RCC 7860 (cell line): ENCODE measurements at regions not wholly inside any gene's neighbourhood (a gene's known extent, or its start where the extent isn't known, plus 50 kb on each side); places are given as distances from the start of the nearest gene placed in this dataset.
A peak's percentile ranks its signal among the peaks of the same experiment; 100 is the strongest.
"Not testable (repeated sequence)": the region's sequence is repeated elsewhere in the genome, so short reads cannot be mapped to it uniquely, and the experiment has no call there.

Source experiments
- DNase-seq: peaks from one replicate; pipeline ENCODE4 v3.0.0-alpha.2; 2015; ENCODE audit warnings: low spot score
- FAIRE-seq: peaks from 2 replicates; lab custom pipeline; 2012; peaks lifted over from hg19 to GRCh38; lab: Jason Lieb, UNC

- no peak for DNase-seq
- FAIRE-seq, result no peak
Observed at GRCh38 chr7:66413379-66414114, 208.4 kb downstream of the TPST1 start.

GRCh38 chr7:66415659-66416265, 210.6 kb downstream of the TPST1 start:
- DNase-seq, result no peak
- no peak for FAIRE-seq

- DNase-seq (no peak), FAIRE-seq (no peak)
Observed at GRCh38 chr7:66418537-66418936, 210.1 kb upstream of the KCTD7 start.

- FAIRE-seq (no peak), DNase-seq (no peak)
Observed at GRCh38 chr7:66419210-66419609, 209.5 kb upstream of the KCTD7 start.

GRCh38 chr7:66421830-66422475, 206.7 kb upstream of the KCTD7 start:
- no peak for DNase-seq

GRCh38 chr7:66423729-66424128, 205.0 kb upstream of the KCTD7 start:
- FAIRE-seq (no peak), DNase-seq (no peak)

More at GRCh38 chr7:66421830-66422475, 206.7 kb upstream of the KCTD7 start:
- FAIRE-seq, result no peak

- no peak for DNase-seq
- no peak for FAIRE-seq
Observed at GRCh38 chr7:66426332-66426731, 202.3 kb upstream of the KCTD7 start.

- DNase-seq (no peak), FAIRE-seq (no peak)
Observed at GRCh38 chr7:66426996-66427395, 201.7 kb upstream of the KCTD7 start.

GRCh38 chr7:66427956-66428355, 200.7 kb upstream of the KCTD7 start:
- no peak for FAIRE-seq

GRCh38 chr7:66429498-66430163, 199.1 kb upstream of the KCTD7 start:
- FAIRE-seq (no peak), DNase-seq (no peak)

More at GRCh38 chr7:66427956-66428355, 200.7 kb upstream of the KCTD7 start:
- DNase-seq, result no peak

GRCh38 chr7:66430164-66430545, 198.5 kb upstream of the KCTD7 start:
- DNase-seq, result no peak
- no peak for FAIRE-seq

GRCh38 chr7:66438703-66439405, 189.8 kb upstream of the KCTD7 start:
- DNase-seq, result not testable (repeated sequence)
- FAIRE-seq, result peak; percentile 64

- DNase-seq (no peak), FAIRE-seq (no peak)
Observed at GRCh38 chr7:66442385-66442784, 186.3 kb upstream of the KCTD7 start.

GRCh38 chr7:66443946-66444345, 184.7 kb upstream of the KCTD7 start:
- DNase-seq (no peak), FAIRE-seq (no peak)

- not testable (repeated sequence) for FAIRE-seq, DNase-seq
Observed at GRCh38 chr7:66447007-66447406, 181.7 kb upstream of the KCTD7 start.

- not testable (repeated sequence) for DNase-seq, FAIRE-seq
Observed at GRCh38 chr7:66450814-66451213, 177.9 kb upstream of the KCTD7 start.

- DNase-seq, FAIRE-seq: not testable (repeated sequence)
Observed at GRCh38 chr7:66451713-66452112, 177.0 kb upstream of the KCTD7 start.

GRCh38 chr7:66452165-66452564, 176.5 kb upstream of the KCTD7 start:
- no peak for DNase-seq
- FAIRE-seq, result no peak

GRCh38 chr7:66453340-66453739, 175.3 kb upstream of the KCTD7 start:
- no peak for FAIRE-seq
- DNase-seq, result no peak

GRCh38 chr7:66454600-66455225, 174.0 kb upstream of the KCTD7 start:
- DNase-seq (no peak), FAIRE-seq (no peak)
